ENCODE measurements at regions not wholly inside any gene's neighbourhood (a gene's known extent, or its start where the extent isn't known, plus 50 kb on each side); places are given as distances from the start of the nearest gene placed in this dataset.
"Not testable (repeated sequence)": the region's sequence is repeated elsewhere in the genome, so short reads cannot be mapped to it uniquely, and the experiment has no call there.

GRCh38 chr11:98059488-98059887 lies 961.3 kb upstream of the CNTN5 start:
- no peaks in the 10 kb centered on the region for H3K9me3 ChIP-seq
- TF ChIP-seq CTCF (IDR thresholded peaks at IDR 0.05) = no peak
- H3K4me3 ChIP-seq = no peak overlapping the region
- intact Hi-C loops (cut with DNase I) = no loop called here
- no peak for DNase-seq (ENCODE audit: low spot score in 2 of 2)
- no peak overlapping the region for H3K27ac ChIP-seq
- no peaks in the 10 kb centered on the region for H3K4me1 ChIP-seq
- no peaks in the 10 kb centered on the region for H3K27me3 ChIP-seq
- no peaks in the 10 kb centered on the region for H3K36me3 ChIP-seq

- Histone ChIP-seq H3K4me1 (no peaks in the 10 kb centered on the region), H3K27me3 (no peaks in the 10 kb centered on the region), H3K4me3 (no peak overlapping the region), H3K9me3 (no peaks in the 10 kb centered on the region), H3K36me3 (no peaks in the 10 kb centered on the region), H3K27ac (no peak overlapping the region)
- intact Hi-C loops (cut with DNase I) = no loop called here
- no peak for DNase-seq (ENCODE audit: low spot score in 2 of 2)
- TF ChIP-seq CTCF (IDR thresholded peaks at IDR 0.05) = no peak
These were observed 960.0 kb upstream of the CNTN5 start for GRCh38 chr11:98060759-98061158.

- no peak for TF ChIP-seq CTCF (IDR thresholded peaks at IDR 0.05)
- H3K9me3 ChIP-seq = no peaks in the 10 kb centered on the region
- no peaks in the 10 kb centered on the region for H3K27me3 ChIP-seq
- no peaks in the 10 kb centered on the region for H3K4me1 ChIP-seq
- H3K4me3 ChIP-seq = no peak overlapping the region
- H3K36me3 ChIP-seq = no peaks in the 10 kb centered on the region
- DNase-seq (ENCODE audit: low spot score in 2 of 2) = no peak
- intact Hi-C loops (cut with DNase I) = no loop called here
- no peak overlapping the region for H3K27ac ChIP-seq
These were observed 958.9 kb upstream of the CNTN5 start for GRCh38 chr11:98061858-98062257.

GRCh38 chr11:98062714-98063113 lies 958.0 kb upstream of the CNTN5 start:
- no peak for TF ChIP-seq CTCF (IDR thresholded peaks at IDR 0.05)
- intact Hi-C loops (cut with DNase I) = no loop called here

GRCh38 chr11:98068251-98068650 lies 952.5 kb upstream of the CNTN5 start:
- H3K4me3 ChIP-seq = no peak overlapping the region
- H3K4me1 ChIP-seq = no peaks in the 10 kb centered on the region
- no peak for DNase-seq (ENCODE audit: low spot score in 2 of 2)
- TF ChIP-seq CTCF (IDR thresholded peaks at IDR 0.05) = no peak
- H3K36me3 ChIP-seq = no peaks in the 10 kb centered on the region
- no peaks in the 10 kb centered on the region for H3K27me3 ChIP-seq
- H3K9me3 ChIP-seq = no peaks in the 10 kb centered on the region
- intact Hi-C loops (cut with DNase I) = no loop called here
- H3K27ac ChIP-seq = no peak overlapping the region

More at GRCh38 chr11:98062714-98063113, 958.0 kb upstream of the CNTN5 start:
- Histone ChIP-seq H3K27me3 (no peaks in the 10 kb centered on the region), H3K9me3 (no peaks in the 10 kb centered on the region), H3K4me1 (no peaks in the 10 kb centered on the region), H3K36me3 (no peaks in the 10 kb centered on the region), H3K27ac (no peak overlapping the region), H3K4me3 (no peak overlapping the region)
- no peak for DNase-seq (ENCODE audit: low spot score in 2 of 2)

GRCh38 chr11:98069147-98069546 lies 951.6 kb upstream of the CNTN5 start:
- DNase-seq (ENCODE audit: low spot score in 2 of 2); intact Hi-C loops (cut with DNase I); H3K4me1 ChIP-seq; H3K36me3 ChIP-seq; H3K4me3 ChIP-seq; H3K9me3 ChIP-seq; H3K27me3 ChIP-seq; H3K27ac ChIP-seq: not testable (repeated sequence)

Measured in ascending aorta (tissue), 2 donors.